NCI-H146 treated with DMSO at 0.1 percent for 48 hours (cell line): ENCODE measurements at regions not wholly inside any gene's neighbourhood (a gene's known extent, or its start where the extent isn't known, plus 50 kb on each side); places are given as distances from the start of the nearest gene placed in this dataset.

Experiments used
- DNase-seq: peaks from one replicate; lab custom pipeline; 2025; ENCODE audit not compliant: unreplicated experiment; lab: John Stamatoyannopoulos, UW

DNA sequence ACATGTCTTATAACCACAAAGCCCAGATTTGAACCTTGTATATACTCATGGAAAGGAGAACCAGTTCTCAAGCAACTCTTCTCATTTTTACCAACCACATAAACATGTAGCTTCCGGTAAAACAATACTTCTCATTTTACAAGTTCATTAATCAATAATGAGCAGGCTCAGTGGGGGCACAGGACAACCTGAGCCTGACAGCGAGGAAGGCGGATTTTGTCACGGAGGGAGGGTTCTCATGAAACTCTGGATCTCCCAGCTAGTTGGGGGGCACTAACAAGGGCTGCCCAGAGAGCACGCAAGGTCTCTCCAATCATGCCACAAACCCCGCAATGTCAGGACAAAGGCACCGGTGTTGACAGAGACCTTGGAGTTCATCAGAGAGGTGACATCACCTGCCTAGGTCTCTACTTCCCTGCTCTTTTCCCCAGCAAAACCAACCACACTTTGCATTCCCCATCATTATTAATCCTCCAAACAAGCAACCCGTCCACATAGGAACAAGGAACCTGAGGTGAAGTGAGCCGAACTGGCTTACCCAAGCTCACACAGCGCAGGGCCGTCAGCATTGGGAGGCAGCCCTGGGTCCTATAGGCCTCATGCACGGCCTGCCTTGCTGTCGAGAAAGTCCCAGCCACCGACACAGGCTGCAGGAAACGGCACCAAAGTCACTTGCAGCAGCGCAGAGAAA, 192.1 kb upstream of the KLF14 start:
- no peak for DNase-seq

DNA sequence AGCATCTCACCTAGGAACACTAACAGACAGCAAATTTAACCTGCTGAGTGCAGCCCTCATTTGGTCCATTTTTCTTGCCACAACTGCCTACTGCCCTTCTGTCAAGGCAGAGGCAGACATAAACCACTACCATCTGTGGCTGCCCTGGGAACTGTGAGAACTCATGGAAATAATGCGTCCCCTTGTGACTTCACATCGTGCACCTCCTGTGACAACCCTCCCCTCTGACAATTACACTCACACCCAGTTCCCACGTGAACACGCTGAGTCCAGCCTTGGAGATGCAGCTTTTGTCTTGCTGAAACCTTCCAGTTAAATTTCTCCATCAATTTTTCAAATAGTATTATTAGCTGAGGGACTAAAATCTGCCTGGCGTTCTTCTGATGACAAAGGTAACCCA, 193.1 kb upstream of the KLF14 start:
- DNase-seq = no peak

DNA sequence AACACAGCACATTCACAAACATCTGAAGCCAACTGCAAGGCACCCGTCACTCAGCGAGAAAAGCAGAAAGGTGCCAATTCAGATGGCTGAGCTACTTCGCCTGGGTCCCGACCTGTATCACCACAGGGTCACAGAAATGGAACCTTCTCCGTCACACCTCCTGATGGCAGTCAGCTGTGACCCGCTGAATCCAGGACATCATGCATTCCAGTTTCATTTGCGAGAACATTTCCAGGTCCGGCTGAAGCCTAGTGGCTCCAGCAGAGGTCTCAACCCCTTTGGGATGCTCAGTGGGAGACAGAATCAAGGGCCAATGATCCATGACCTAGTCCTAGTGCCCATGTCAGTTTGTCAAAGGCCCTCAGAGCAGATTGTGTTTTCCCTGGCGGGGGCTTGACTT, 193.6 kb upstream of the KLF14 start:
- DNase-seq = no peak

DNA sequence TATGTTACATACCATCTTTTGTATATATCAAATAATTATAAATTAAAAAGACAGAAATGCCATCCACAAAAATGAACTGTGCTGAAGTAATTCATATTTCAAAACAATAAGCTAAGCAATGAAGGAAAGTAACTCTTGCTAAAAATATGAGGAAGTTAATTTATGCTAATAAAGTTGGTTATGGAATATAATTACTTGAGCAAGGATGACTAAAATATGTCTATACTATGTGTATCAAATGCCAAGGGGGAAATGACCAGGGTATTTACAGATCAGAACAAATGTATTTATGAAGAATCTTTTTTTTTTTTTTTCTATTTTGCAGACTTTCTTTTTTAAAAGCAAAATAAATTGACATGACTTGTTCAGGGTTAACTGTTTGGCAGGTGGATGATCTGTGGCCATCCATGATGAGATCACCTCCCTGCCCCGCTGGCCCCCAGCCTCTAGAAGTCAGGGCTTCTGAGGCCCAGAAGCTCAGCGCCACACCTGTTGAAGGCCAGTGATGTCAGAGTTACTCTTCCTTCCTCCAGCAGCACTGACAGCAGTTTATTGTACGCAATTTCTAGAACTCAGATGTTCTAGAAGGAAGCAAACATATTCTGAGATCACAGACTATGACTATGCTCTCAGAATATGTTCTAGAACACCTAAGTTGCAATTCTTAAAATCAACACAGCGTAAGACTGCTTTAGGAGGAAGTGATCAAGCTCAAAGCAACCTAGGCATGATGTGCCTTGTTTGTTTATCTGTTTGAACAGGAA, 196.1 kb upstream of the KLF14 start:
- DNase-seq = no peak

DNA sequence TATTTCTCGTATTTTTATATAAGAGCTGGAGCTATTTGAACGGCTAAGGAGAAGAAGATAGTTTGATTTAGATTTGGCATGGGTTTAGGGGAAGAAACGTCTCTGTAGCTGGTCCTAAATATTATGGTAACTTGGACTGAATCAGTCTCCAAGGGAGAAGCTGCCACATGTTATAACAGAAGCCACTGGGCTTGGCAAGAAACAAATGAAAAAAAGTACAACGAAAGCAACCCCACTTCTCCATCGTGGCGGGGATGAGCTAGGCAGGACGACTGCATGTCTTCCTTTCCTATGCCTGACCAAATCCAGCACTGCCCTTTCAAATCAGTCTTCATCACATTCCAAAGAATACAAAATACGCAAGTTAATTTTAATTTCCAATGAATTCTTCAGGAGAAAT, 196.7 kb upstream of the KLF14 start:
- DNase-seq = no peak

DNA sequence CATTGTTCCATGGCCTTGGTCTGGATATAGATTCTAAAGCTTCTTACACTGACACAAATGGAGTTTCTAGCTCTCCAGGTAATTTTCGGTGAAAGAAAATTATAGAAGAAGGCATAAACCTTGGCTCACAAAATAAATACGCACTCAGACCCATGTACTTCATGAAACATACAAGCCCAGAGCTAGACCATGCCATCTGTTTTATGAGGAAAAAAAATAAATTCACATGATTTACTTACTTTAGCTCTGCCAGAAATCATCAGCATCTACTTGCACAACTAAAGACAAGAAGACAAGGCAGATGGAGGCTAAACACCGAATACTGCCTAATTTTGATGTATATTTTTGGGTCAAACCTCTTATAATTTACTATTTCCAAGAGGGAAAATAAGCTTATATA, 197.4 kb upstream of the KLF14 start:
- no peak for DNase-seq

DNA sequence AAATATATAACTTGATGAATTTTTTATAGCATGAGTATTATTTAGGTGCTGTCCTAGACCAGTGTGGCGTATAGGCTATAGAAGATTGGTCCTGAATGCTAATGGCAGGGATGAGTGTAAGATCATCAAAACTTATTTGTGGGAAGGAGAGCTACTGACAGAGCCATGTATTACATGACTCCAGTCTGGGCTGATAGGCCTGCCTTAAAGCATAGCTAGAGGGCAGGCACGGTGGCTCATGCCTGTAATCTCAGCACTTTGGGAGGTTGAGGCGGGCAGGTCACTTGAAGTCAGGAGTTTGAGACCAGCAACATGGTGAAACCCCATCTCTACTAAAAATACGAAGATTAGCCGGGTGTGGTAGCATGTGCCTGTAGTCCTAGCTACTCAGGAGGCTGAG, 198.1 kb upstream of the KLF14 start:
- no peak for DNase-seq

DNA sequence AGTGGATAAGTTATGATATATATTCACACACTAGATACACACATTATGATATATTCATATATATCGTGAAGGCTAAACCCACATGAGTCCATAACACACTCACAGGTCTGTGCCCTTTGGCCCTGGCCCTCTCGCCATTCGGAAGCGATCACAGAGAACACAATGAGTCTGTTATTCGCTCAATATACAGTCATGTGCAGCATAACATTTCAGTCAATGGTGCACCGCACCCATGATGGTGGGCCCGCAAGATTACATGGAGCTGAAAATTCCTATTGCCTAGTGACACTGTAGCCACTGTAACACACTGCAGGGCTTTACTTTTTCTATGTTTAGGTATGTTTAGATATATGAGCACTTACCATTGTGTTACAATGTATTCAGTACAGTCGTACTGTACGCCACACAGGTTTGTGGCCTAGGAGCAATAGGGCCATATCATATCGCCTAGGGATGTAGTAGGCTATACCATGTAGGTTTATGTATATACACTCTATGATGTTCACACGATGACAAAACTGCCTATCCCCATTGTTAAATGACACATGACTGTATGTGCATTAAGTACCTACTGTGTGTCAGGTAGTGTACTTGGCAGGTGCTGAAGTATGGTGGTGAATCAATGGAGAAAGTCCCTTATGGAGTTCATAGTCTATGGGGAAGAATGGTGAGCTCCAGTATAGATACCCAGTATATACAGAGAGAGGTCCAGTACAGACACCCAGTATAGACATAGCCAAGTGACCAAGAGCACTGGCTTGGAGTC, 198.8 kb upstream of the KLF14 start:
- DNase-seq = no peak

DNA sequence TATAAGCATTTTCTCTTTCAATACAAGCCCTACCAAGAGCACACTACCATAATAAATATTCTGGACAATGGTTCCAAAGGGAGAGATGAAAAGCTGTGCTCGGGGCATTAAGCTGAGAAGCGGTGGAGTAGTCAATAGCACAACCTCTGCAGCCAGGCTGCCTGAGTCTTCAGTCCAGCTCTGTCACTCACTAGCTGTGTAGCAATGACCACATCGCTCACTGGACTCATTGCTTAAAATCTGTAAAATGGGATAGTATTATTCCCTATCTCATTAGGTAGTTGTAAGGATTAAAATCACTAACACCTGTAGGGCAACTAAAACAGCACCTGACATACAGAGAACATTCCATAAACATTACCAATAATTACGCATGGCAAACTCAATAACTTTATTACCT, 199.9 kb upstream of the KLF14 start:
- DNase-seq = no peak

DNA sequence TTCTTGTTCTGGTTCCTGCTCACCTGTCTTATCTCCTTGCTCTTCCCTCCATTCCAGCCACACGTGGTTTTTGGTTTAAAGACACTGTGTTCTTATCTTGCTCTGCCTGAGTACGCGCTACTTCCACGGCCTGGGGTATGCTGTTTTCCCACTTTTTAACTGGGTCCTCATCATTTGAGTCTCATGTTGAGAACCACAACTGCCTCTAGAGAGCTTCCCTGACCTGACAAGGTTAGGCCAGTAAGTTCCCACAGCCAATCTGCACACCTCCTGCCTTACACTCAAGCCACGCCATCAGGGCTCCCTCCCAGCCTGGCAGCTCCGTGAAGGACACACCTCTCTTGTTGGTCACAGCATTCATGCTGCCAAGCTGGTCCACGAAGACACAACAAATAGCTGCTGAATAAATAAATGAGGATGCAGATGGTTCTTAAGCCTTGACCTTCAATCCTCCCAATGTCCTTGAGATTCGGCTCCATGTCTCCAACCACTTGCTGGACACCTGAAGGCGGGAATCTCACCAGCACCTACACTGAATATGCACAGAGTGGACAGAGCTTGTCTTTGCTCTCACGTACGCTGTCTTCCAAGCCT, 201.7 kb upstream of the KLF14 start:
- no peak for DNase-seq

DNA sequence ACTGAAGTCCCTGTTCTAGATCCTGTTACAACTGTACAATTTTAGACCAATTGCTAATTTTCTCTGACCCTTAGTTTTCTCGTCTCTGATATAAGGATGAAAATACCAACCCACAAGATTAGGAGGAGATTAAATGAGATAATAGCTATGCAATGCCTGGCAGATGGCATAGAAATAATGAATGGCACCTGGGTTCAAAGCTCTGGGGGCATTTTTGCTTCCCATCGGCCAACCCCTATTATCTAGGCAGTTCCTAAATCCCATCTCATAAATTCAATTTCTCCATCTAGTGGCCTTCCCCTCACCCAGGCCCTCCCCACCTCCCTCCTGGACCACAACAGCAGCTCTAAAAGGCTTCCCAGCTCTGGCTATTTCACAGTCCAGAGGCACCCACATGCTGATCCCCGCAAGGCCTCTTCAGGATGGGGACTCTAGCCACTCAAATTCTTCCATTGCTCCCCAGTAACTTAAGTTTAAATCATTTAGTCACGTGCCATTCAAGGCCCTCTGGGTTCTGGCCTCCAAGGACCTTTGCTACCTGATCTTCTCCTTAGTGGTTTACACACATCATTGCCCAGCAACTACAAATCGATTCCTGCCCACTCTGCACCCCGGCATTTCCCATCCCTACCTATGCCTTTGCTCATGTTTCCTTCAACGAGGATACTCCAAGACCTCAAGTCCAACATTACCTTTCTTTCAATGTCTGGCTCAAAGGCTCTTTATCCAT, 202.4 kb upstream of the KLF14 start:
- DNase-seq = no peak

DNA sequence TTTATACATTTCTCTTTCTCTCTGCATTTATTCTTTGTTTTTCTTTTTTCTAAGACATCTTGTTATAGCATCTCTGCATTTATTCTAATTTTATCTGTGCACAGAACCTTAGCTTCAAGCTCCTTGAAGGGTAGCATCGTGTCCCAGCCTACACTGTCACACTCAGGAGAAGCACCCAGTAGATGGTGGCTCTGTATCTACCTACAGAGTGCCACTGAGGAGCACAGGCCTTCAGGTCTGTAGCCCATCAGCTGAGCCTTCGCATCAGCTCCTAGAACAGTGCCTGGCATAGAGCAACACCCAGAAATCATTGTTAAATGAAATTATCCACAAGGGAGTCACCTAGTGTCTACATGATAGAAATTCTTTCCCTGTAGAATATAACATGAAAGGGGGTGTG, 203.0 kb upstream of the KLF14 start:
- no peak for DNase-seq

DNA sequence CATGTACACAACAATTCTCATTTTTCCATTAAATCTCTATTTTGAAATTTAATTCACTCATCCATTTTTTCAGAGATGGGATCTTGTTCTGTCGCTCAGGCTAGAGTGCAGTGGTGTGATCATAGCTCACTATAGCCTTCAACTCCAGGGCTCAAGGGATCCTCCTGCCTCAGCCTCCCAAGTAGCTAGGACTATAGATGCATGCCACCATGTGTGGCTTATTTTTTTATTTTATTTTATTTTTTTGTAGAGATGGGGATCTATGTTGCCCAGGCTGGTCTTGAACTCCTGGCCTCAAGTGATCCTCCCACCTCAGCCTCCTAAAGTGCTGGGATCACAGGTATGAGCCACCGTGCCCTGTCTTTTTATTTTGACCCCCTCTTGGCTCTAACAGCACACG, 203.8 kb upstream of the KLF14 start:
- DNase-seq = no peak

DNA sequence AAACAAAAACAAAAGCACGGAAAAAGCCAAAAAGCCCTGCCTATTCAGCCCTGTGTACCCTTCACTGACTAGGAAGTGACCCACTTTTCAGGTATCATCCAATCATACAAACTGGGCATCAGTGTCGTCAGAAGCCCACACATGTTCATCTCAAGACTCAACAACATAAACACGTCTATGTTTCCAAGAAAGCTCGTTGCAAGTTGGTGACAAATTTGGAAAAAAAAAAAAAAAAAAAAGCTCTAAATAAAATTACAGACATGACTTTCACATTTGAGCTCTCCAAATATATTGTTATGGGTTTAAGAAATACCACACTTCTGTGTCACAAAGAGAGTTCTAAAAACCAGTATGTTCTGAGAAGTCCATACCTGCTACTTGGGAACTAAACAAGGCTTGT, 204.7 kb upstream of the KLF14 start:
- DNase-seq = no peak

DNA sequence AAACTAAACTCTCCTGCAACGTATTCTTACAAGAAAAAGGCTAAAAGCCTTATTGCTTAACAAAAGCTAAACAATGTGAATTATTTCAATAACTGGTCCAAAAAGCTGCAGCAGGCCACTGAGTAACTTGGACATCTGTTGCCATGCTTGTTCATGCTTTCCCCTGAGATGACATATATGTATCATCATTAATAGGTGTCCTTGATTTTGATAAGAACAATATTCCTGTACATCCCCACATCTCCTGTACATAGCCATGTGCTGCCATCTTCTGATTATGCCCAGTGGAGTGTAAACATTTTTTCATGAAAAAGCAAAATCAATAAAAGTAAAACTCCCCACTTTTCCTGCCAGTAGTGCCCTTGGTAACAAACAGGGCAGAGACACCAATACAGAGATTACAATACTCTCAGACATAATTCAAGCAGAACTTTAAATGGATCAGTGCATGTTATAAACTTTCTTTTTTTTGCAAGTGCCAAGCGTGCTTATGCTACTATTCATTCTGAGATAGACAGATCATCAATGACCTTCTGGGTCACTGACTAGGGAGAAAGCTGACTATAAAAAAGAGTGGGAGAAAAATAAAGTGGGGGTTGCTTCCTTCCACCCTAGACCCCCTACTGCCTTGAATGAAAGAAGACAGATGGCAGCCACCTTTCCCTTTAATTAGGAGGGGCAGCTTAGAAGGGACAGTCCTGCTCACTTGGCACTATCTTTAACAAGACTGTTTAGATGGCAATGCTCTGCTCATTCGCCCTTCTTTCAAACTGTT, 205.5 kb upstream of the KLF14 start:
- no peak for DNase-seq

DNA sequence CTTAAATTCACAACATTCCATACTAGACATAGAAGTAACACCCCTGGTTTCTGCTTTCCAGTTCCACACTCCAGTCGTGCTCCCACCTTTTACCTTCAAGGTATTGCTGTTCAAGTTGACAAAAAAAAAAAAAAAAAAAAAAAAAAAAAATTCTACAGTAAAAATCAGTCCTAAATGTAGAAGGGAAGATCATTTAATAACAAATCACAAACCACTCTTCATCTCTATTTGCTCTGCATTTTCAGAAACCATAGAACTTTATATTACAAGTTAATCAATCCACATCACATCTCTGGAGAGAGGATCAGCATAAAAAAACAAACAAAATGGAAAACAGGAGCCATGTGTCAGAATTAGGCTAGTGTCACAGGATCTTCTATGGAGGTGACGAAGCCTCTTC, 206.3 kb upstream of the KLF14 start:
- no peak for DNase-seq

DNA sequence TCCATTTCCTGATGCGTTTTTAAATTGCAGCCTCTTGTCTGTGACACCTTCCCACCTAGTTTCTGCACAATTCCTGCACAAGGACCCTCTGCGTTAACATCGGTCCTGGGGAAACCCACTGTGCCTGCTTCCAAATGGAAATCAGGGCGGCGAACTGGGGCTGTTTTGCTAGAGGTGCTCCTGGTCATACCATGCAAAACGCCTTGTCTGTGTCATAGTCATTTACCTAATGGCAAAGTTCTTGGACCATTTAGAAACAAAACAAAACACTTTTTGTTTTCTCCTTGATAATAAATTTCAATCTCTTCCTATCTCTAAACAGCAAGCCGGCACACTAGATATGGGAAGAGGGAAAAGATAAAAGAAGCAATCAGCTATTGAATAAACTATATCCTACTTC, 206.9 kb upstream of the KLF14 start:
- DNase-seq = no peak

DNA sequence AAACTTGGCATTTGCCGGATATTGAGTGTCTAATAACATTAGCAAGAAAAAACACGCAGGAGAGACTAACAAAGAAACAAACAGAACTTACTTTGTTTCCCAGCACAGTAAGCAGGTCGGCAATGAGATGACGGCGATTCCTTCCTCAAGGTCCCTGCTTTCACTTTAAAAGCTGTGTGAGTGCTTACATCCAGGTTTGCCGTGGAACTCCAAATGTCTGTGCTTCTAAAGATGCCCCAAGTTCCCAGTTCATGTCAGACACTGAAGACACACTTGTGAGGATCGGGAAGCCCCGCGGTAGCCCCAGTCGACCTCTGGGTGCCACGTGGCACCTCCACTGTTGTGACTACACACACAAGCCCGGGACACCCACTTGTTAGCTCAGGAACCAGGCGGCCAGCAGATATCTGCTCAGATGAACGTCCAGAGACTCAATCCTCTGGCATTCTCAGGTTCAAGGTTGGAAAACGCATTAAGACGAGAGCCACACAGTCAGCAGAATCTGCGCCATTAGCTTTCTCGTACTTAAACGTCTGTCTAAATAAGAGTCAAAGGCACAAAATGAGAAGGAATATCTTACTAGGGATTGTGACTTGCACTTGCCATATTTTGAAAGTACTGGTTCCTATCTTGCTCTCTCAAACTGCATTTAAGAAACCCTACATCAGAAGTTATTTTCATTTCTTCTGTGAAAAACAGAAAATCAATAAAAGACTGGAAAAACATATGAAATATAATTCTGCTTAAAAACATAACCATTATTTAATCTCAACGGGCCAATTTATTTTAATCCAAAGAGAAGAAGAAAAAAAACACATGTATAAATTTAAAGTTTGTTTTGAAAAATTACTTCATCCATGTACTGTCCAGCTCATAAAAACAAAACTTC, 207.6 kb upstream of the KLF14 start:
- no peak for DNase-seq

DNA sequence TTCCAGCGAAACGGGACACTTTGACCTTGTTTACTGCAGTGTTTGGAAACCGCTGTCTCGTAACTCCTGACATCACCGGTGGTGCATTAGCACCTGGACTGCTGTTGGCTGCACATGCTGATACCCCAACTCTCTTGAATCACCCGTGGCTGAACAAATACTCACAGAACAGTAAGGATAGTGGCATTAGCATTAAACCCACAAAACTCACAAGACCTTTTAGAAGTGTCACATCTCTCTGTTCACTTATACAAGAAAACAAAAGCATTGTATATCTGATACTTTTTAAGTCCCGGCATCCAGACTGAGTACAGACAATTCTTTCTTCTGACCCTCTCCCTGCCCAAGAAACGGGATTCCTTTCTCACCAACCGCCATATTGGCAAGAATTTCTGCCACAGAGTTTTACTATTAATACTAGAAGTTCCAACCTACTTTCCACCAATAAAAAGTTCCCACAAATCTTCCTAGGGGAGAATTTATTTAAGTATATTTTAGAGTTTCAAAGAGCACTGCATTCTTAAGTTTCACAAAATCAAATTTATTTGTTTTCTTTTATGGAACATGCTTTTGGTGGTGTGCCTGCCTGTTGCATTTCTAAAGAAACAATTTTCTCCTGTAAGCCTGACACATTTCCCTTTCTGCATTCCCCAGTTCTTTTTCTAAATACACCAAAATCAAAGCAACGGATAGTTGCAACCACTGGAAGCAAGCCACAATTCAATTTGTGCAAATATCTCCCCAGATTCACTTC, 208.4 kb upstream of the KLF14 start:
- no peak for DNase-seq
